Esophagus squamous epithelium (tissue), 5 donors: ENCODE measurements at regions not wholly inside any gene's neighbourhood (a gene's known extent, or its start where the extent isn't known, plus 50 kb on each side); places are given as distances from the start of the nearest gene placed in this dataset.

Source experiments
- DNase-seq: peaks from one replicate; lab custom pipeline; 2025; lab: John Stamatoyannopoulos, UW
- H3K27ac ChIP-seq, 4 donors: fragments of 200-600 bp; sonication (generic); one replicate each; pipeline ENCODE4 v1.5.1; 2016 to 2019; ENCODE audit warnings: mild to moderate bottlenecking in 1 of 4
- H3K27me3 ChIP-seq, 4 donors: fragments of 200-600 bp; sonication (generic); 1 replicate in 3 of 4; 2 replicates in 1 of 4; pipeline versions ENCODE4 v1.5.1 to v1.6.0; 2017 to 2021; ENCODE audit warnings: antibody characterized with exemption in 1 of 4
- H3K36me3 ChIP-seq, 3 donors: fragments of 200-600 bp; sonication (generic); one replicate each; pipeline ENCODE4 v1.5.1; 2016 to 2019
- H3K4me1 ChIP-seq, 3 donors: fragments of 200-600 bp; sonication (generic); one replicate each; pipeline ENCODE4 v1.5.1; 2017 to 2019
- H3K4me3 ChIP-seq, 4 donors: fragments of 200-600 bp; sonication (generic); 1 replicate in 3 of 4; 2 replicates in 1 of 4; pipeline ENCODE4 v1.5.1; 2016 to 2019; ENCODE audit warnings: mild to moderate bottlenecking in 2 of 4, moderate library complexity in 1 of 4
- H3K9me3 ChIP-seq, 3 donors: fragments of 200-600 bp; sonication (generic); one replicate each; pipeline ENCODE4 v1.5.1; 2016 to 2019
- POLR2A ChIP-seq, 4 donors: fragments of 450-650 bp; IDR thresholded peaks; one replicate each; pipeline ENCODE4 v1.6.1; 2017; ENCODE audit warnings: antibody characterized with exemption in 4 of 4, mild to moderate bottlenecking in 4 of 4, moderate library complexity in 3 of 4
- WGBS, 2 donors: methylation state at CpG; one replicate each; pipeline ENCODE4 v1.1.5; 2018; 5-methylcytosine and 5-hydroxymethylcytosine counted together
- intact Hi-C: fragments of 100-400 bp; cut with DNase I; formaldehyde crosslinking; loops from one replicate; pipeline ENCODE4 v1.15.0; 2022
- TF ChIP-seq, protein P1 (sequence below), 6 experiments: fragments of 450-650 bp in 4 of 6; fragments of 200-600 bp in 2 of 6; sonication (generic) in 2 of 6; IDR thresholded peaks; one replicate each; pipeline ENCODE4 v1.5.1; 2016 to 2019; ENCODE audit warnings: antibody characterized with exemption in 6 of 6, mild to moderate bottlenecking in 4 of 6, moderate library complexity in 4 of 6
- donor health status: DM: yes; HTN: yes; CAD: no.

DNA sequence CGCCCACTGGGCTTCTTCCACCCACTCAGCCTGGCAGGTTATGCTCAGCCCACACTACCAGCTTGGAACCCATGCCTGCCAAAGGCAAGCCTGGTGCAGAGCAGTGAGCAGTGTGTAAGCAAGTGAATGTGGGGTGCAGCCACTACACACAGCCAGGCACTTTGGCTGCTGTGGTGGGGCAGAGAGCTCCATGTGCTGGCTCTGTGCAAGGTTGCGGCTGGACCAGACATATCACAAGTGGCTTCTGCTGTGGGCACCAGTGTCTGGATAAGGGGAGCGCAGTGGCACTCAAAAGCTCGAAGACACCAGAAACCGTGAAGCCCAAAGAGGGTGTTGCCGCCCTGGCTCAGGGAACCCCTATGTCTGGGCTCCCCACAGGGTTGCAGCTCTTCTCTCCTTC, 563.7 kb downstream of the SI start:
- Histone ChIP-seq H3K4me1 (no peaks in the 10 kb centered on the region), H3K27me3 (no peaks in the 10 kb centered on the region), H3K27ac (no peak overlapping the region), H3K36me3 (no peaks in the 10 kb centered on the region), H3K4me3 (no peak overlapping the region), H3K9me3 (peaks cover 0 to 28% (median 0%) of the 10 kb centered on the region in 3 donors)
- TF ChIP-seq POLR2A (IDR thresholded peaks at IDR 0.05), result no peak
- TF ChIP-seq, protein P1, sequence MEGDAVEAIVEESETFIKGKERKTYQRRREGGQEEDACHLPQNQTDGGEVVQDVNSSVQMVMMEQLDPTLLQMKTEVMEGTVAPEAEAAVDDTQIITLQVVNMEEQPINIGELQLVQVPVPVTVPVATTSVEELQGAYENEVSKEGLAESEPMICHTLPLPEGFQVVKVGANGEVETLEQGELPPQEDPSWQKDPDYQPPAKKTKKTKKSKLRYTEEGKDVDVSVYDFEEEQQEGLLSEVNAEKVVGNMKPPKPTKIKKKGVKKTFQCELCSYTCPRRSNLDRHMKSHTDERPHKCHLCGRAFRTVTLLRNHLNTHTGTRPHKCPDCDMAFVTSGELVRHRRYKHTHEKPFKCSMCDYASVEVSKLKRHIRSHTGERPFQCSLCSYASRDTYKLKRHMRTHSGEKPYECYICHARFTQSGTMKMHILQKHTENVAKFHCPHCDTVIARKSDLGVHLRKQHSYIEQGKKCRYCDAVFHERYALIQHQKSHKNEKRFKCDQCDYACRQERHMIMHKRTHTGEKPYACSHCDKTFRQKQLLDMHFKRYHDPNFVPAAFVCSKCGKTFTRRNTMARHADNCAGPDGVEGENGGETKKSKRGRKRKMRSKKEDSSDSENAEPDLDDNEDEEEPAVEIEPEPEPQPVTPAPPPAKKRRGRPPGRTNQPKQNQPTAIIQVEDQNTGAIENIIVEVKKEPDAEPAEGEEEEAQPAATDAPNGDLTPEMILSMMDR (IDR thresholded peaks at IDR 0.05), result no peak
- WGBS, 2 donors, result 81 to 85% methylated on average over 2 to 6 of the region's 6 CpGs
- intact Hi-C loops, result no loop called here
- no peak for DNase-seq

DNA sequence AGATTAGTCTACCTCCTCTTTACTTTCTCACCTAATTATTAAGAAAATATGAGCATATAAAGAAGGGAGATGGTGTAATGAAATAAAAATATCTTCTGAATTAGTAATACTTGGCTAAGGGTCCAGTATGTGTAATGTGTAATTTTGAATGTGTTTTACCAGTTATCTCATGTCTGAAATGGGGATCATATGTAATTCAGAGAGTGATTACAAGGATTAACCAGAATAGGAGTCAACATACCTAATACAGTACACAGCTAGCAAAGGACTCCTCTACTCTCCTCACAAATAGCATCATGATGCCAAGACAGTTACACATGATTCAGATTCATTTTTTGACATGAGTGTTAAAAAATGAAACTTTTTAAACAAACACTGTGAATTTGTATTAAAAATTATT, 570.4 kb downstream of the SI start:
- DNase-seq, result no peak
- H3K27me3 ChIP-seq, result no peaks in the 10 kb centered on the region
- intact Hi-C loops, result no loop called here
- no peaks in the 10 kb centered on the region for H3K36me3 ChIP-seq
- no peak for TF ChIP-seq POLR2A (IDR thresholded peaks at IDR 0.05)
- no peak overlapping the region for H3K27ac ChIP-seq
- H3K9me3 ChIP-seq, result peaks cover 0 to 7% (median 0%) of the 10 kb centered on the region in 3 donors
- H3K4me1 ChIP-seq, result no peaks in the 10 kb centered on the region
- H3K4me3 ChIP-seq, result no peak overlapping the region

DNA sequence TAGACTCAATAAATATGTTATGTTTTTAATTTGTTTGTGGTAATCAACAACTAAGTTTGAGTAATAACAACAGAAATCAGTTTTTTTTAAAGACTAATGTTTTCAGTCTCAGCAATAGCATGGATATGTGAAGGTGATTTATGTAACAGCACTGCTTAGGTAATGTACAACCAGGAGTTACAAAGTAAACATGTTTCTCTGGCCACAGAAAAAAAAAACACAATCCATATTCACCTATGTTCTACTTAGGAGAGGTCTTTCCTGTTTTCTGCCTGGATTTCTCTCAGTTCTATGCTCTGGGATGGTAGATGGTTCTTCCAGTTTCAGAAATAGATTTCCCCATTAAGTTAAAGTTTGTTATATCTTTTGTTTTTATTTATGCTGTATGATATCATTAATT, 579.4 kb downstream of the SI start:
- TF ChIP-seq, protein P1 (IDR thresholded peaks at IDR 0.05), result no peak
- no peak for TF ChIP-seq POLR2A (IDR thresholded peaks at IDR 0.05)
- Histone ChIP-seq H3K4me3 (no peak overlapping the region), H3K9me3 (no peaks in the 10 kb centered on the region), H3K27ac (no peak overlapping the region), H3K36me3 (no peaks in the 10 kb centered on the region), H3K4me1 (no peaks in the 10 kb centered on the region), H3K27me3 (no peaks in the 10 kb centered on the region)
- intact Hi-C loops, result no loop called here
- DNase-seq, result no peak

DNA sequence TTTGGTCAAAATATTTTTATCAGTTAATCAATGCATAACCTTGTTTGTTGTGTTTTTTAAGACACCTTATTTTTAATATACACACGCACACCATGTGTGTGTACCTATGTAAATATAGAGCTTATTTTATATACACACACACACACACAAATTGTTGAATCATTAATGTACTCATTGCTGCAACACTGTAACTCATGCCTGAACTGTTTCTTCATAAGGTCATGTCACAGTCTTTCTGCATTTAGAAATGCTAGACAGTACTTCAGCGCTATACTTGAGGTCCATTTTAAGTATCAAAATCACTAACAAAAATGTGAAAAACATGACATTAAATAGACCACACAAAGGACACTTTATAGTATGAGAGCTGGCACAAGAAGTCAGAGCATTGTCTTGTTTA, 589.4 kb downstream of the SI start:
- intact Hi-C loops, result no loop called here
- 74 to 80% methylated on average over 2 of the region's 2 CpGs for WGBS, 2 donors
- no peak overlapping the region for H3K4me3 ChIP-seq
- no peaks in the 10 kb centered on the region for H3K36me3 ChIP-seq
- no peaks in the 10 kb centered on the region for H3K27me3 ChIP-seq
- no peak overlapping the region for H3K27ac ChIP-seq
- no peak for DNase-seq
- H3K9me3 ChIP-seq, result no peaks in the 10 kb centered on the region
- H3K4me1 ChIP-seq, result no peaks in the 10 kb centered on the region
- TF ChIP-seq, protein P1 (IDR thresholded peaks at IDR 0.05), result no peak
- TF ChIP-seq POLR2A (IDR thresholded peaks at IDR 0.05), result no peak

DNA sequence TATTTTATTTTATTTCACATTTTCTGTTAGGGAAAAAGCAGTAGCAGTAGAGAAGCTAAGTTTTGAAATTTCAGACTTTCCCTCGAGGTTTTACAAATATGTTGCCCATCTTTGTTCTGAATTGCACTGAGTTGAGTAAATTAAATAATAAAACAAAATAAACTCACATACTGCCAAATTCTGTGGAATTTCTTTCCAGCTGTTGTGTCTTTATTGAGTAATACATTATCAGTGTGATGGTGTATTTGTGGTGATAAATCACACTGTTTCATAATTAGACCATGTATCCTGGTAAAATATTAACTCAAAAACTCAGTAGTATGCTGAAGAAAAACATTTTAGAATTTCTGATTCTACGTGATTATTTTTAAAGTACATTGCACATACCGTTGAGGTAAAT, 592.1 kb downstream of the SI start:
- no peak for TF ChIP-seq POLR2A (IDR thresholded peaks at IDR 0.05)
- TF ChIP-seq, protein P1 (IDR thresholded peaks at IDR 0.05), result no peak
- Histone ChIP-seq H3K9me3 (no peaks in the 10 kb centered on the region), H3K36me3 (no peaks in the 10 kb centered on the region), H3K4me3 (no peak overlapping the region), H3K4me1 (no peaks in the 10 kb centered on the region), H3K27ac (no peak overlapping the region), H3K27me3 (no peaks in the 10 kb centered on the region)
- no peak for DNase-seq
- 46 to 51% methylated on average over 3 of the region's 3 CpGs for WGBS, 2 donors
- intact Hi-C loops, result no loop called here

DNA sequence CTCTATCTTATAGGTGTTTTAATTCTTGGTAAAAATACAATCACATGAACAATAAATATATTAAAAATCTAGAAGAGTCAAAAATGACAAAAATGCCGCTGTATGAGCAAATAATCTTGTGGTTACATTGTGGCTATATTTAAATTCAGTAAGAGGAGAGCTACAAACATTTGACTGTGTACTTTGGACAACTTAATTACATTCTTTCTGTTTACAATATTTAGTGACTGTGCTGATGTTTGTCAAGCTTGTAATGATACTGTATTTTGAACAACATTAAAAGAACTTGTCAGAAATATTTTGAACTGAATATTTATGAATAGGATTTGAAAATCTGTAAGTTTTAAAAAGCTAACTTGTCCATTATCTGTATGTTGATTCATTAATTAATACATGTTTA, 598.3 kb downstream of the SI start:
- no peaks in the 10 kb centered on the region for H3K36me3 ChIP-seq
- DNase-seq, result no peak
- WGBS, 2 donors, result 47 to 55% methylated on average over 1 of the region's 1 CpG
- H3K9me3 ChIP-seq, result no peaks in the 10 kb centered on the region
- no peak overlapping the region for H3K4me3 ChIP-seq
- H3K4me1 ChIP-seq, result no peaks in the 10 kb centered on the region
- intact Hi-C loops, result no loop called here
- TF ChIP-seq, protein P1 (IDR thresholded peaks at IDR 0.05), result no peak
- no peak for TF ChIP-seq POLR2A (IDR thresholded peaks at IDR 0.05)
- no peak overlapping the region for H3K27ac ChIP-seq
- H3K27me3 ChIP-seq, result no peaks in the 10 kb centered on the region
